ENCODE measurements at regions not wholly inside any gene's neighbourhood (a gene's known extent, or its start where the extent isn't known, plus 50 kb on each side); places are given as distances from the start of the nearest gene placed in this dataset.

GRCh38 chr2:6078414-6078813 lies 386.2 kb downstream of the SOX11 start:
- H3K4me1 Mint-ChIP-seq, result peaks cover 24 to 41% of the 10 kb centered on the region in 2 experiments
- no CpG with 5 or more reads among the region's 3 CpGs for WGBS (ENCODE audit: extremely low coverage, insufficient read length, low lambda C conversion rate)

More at GRCh38 chr2:6078414-6078813, 386.2 kb downstream of the SOX11 start:
- Histone ChIP-seq H2BK120ac (ENCODE audit: low read depth, low read length, poor library complexity, severe bottlenecking) (no peak overlapping the region), H3K9ac (ENCODE audit: extremely low read depth, insufficient read length, low read length) (no peak overlapping the region), H3K56ac (ENCODE audit: insufficient read length, low read depth, low read length) (no peak overlapping the region), H3K4ac (ENCODE audit: low read depth, low read length) (no peak overlapping the region), H2BK5ac (ENCODE audit: insufficient read length, low read length) (no peak overlapping the region), H3T11ph (ENCODE audit: low read length) (no peak overlapping the region), H2BK20ac (ENCODE audit: low read depth, low read length, poor library complexity, severe bottlenecking) (no peak overlapping the region), H4K20me1 (ENCODE audit: control insufficient read depth, insufficient read depth, insufficient read length) (no peaks in the 10 kb centered on the region), H3K18ac (ENCODE audit: insufficient read length, low read depth, low read length) (no peak overlapping the region), H2BK12ac (ENCODE audit: insufficient read length, low read depth, low read length) (no peak overlapping the region), H3K23ac (ENCODE audit: insufficient read length, low read depth, low read length) (no peak overlapping the region), H2AFZ (ENCODE audit: low read length) (no peak overlapping the region), H3K27me3 (ENCODE audit: insufficient read depth, low read length) (no peaks in the 10 kb centered on the region), H4K8ac (replicated peaks; ENCODE audit: insufficient read length, low read depth, low read length) (no peak overlapping the region), H3K79me2 (ENCODE audit: insufficient read depth, low read length) (no peaks in the 10 kb centered on the region), H3K14ac (ENCODE audit: insufficient read depth, low read length) (no peak overlapping the region), H3K4me1 (ENCODE audit: insufficient read depth, low read length) (peaks cover 5% of the 10 kb centered on the region; the same call in 1 of the 2 replicates), H3K4me2 (ENCODE audit: insufficient read depth, insufficient read length, low read length) (no peak overlapping the region), H2AK5ac (ENCODE audit: insufficient read length, low read length) (no peak overlapping the region), H3K79me1 (ENCODE audit: insufficient read depth, low read depth, low read length, poor library complexity, severe bottlenecking) (no peaks in the 10 kb centered on the region), H4K5ac (ENCODE audit: insufficient read length, low read depth, low read length) (no peak overlapping the region), H3K9me3 (ENCODE audit: control insufficient read depth, low read depth, low read length) (no peaks in the 10 kb centered on the region), H3K23me2 (ENCODE audit: insufficient read length, low read depth, low read length, poor library complexity, severe bottlenecking) (no peaks in the 10 kb centered on the region), H3K27ac (ENCODE audit: insufficient read length, low read depth, low read length) (no peak overlapping the region), H2BK15ac (ENCODE audit: low read depth, low read length) (no peak overlapping the region), H4K91ac (ENCODE audit: insufficient read length, low read depth, low read length) (no peak overlapping the region)
- TF ChIP-seq, protein P1, sequence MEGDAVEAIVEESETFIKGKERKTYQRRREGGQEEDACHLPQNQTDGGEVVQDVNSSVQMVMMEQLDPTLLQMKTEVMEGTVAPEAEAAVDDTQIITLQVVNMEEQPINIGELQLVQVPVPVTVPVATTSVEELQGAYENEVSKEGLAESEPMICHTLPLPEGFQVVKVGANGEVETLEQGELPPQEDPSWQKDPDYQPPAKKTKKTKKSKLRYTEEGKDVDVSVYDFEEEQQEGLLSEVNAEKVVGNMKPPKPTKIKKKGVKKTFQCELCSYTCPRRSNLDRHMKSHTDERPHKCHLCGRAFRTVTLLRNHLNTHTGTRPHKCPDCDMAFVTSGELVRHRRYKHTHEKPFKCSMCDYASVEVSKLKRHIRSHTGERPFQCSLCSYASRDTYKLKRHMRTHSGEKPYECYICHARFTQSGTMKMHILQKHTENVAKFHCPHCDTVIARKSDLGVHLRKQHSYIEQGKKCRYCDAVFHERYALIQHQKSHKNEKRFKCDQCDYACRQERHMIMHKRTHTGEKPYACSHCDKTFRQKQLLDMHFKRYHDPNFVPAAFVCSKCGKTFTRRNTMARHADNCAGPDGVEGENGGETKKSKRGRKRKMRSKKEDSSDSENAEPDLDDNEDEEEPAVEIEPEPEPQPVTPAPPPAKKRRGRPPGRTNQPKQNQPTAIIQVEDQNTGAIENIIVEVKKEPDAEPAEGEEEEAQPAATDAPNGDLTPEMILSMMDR (conservative IDR thresholded peaks at IDR 0.05), result no peak
- H3K27ac Mint-ChIP-seq, result no peak overlapping the region
- no peaks in the 10 kb centered on the region for H3K9me3 Mint-ChIP-seq
- DNase-seq, result no peak
- H3K36me3 Mint-ChIP-seq (ENCODE audit: insufficient read depth in 1 of 3, low read depth in 3 of 3), result no peaks in the 10 kb centered on the region
- H3K4me3 Mint-ChIP-seq, result no peak overlapping the region
- no peaks in the 10 kb centered on the region for H3K27me3 Mint-ChIP-seq (ENCODE audit: low read depth)

Data from H9 (cell line).